K562 (cell line): ENCODE measurements at regions not wholly inside any gene's neighbourhood (a gene's known extent, or its start where the extent isn't known, plus 50 kb on each side); places are given as distances from the start of the nearest gene placed in this dataset.

ENCODE experiments used
- CBFB ChIP-seq: sonication (generic); formaldehyde crosslinking; IDR thresholded peaks from 2 replicates; pipeline ENCODE4 v1.4.0; 2020; ENCODE audit warnings: mild to moderate bottlenecking, missing genetic modification reagents
- EWSR1 ChIP-seq: fragments of 450-650 bp; IDR thresholded peaks from 2 replicates; pipeline ENCODE4 v1.6.1; 2018; ENCODE audit warnings: borderline replicate concordance, mild to moderate bottlenecking, low read depth, moderate library complexity; ENCODE audit not compliant: partially characterized antibody
- KHSRP ChIP-seq: fragments of 450-650 bp; IDR thresholded peaks from 2 replicates; pipeline ENCODE4 v1.6.1; 2017
- MAFF ChIP-seq: IDR thresholded peaks from 2 replicates; pipeline ENCODE4 v1.6.1; 2012; ENCODE audit warnings: low read length, improper control_type of control experiment
- SMARCA5 ChIP-seq: fragments of 450-650 bp; IDR thresholded peaks from 2 replicates; pipeline ENCODE4 v1.6.1; 2016
- TF ChIP-seq, protein P1 (sequence below): fragments of 250-450 bp; sonication (Bioruptor Pico); IDR thresholded peaks from 2 replicates; pipeline ENCODE4 v1.5.0; 2021; ENCODE audit warnings: mild to moderate bottlenecking, moderate library complexity
- TF ChIP-seq, protein P2 (sequence below), 2 experiments: fragments of 450-650 bp; IDR thresholded peaks; 2 replicates each; pipeline ENCODE4 v1.6.1; 2016
- TF ChIP-seq, protein P3 (sequence below): sonication (generic); formaldehyde crosslinking; IDR thresholded peaks from 2 replicates; pipeline ENCODE4 v1.9.0; 2022; ENCODE audit warnings: mild to moderate bottlenecking, missing genetic modification reagents

DNA sequence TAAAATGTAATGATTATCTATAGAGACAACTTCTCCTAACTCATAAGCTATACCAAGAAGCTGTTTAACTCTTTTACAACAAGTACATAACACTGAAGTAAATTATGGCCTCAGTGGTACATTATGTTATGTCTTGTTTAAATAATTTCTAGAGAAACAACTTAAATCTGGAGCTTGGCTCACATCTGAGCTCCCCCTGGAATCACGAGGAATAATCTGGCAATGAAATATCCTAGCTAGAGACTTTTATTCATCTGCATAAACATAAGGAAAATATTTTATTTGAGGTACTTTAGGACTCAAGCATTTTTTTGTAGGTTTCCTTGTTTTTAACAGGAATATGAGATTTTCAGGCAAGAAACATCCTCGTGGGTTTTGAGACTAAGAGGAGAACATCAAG, 354.7 kb upstream of the SLC7A11 start (continued):
- TF ChIP-seq, protein P1, sequence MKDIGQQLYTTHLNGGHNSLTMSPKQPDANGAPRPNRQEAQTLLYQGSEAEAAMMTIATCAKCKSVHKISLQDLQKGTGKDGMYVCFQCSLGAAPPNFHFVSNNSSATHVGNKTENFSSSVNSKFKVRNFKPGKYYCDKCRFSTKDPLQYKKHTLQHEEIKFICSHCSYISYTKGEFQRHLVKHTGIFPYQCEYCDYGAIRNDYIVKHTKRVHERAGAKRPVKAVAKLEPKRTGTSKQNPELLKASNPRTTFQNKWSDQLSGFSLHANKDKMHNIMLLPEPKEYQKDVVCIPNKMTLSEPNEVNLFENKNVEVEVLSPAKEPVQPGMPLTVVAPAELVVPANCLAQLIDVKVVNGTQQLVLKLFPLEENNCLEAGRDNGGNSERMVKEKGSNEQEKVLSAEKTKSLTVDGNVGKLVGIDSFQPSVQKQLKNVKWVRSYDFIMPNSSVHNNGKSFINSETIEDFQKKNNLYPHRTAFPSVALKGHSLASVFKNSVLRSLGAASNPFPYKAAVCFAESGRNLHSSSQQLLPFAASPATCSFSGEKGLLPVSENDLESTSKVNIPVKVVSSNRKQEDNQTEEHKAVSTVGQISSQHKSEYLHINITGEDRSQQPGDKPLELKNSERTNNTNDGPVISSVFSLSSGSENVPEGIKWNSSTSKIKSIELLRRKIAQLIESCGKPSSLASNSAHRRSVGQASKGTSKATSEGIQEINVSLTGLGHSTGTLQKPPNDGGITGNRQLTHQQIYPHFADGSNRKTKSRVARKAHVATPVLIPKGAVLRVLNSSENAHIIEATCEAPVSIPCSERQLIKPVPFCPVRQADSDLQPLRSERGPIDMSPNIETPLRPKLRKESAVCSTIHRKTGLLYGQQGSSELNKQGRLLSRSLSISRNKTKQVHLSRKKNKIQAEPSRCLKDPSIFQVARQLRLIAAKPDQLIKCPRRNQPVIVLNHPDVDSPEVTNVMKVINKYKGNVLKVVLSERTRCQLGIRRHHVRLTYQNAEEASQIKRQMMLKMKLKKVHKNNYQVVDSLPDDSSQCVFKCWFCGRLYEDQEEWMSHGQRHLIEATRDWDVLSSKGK (CRISPR knock-in tag), result no peak
- TF ChIP-seq EWSR1 (no peak), SMARCA5 (no peak), CBFB (CRISPR knock-in tag) (no peak), KHSRP (no peak), MAFF (no peak)
- TF ChIP-seq, protein P2, sequence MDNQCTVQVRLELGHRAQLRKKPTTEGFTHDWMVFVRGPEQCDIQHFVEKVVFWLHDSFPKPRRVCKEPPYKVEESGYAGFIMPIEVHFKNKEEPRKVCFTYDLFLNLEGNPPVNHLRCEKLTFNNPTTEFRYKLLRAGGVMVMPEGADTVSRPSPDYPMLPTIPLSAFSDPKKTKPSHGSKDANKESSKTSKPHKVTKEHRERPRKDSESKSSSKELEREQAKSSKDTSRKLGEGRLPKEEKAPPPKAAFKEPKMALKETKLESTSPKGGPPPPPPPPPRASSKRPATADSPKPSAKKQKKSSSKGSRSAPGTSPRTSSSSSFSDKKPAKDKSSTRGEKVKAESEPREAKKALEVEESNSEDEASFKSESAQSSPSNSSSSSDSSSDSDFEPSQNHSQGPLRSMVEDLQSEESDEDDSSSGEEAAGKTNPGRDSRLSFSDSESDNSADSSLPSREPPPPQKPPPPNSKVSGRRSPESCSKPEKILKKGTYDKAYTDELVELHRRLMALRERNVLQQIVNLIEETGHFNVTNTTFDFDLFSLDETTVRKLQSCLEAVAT (IDR thresholded peaks at IDR 0.05), result no peak
- TF ChIP-seq, protein P3, sequence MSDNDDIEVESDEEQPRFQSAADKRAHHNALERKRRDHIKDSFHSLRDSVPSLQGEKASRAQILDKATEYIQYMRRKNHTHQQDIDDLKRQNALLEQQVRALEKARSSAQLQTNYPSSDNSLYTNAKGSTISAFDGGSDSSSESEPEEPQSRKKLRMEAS (CRISPR knock-in tag), result no peak
